ENCODE measurements at regions not wholly inside any gene's neighbourhood (a gene's known extent, or its start where the extent isn't known, plus 50 kb on each side); places are given as distances from the start of the nearest gene placed in this dataset.

DNA sequence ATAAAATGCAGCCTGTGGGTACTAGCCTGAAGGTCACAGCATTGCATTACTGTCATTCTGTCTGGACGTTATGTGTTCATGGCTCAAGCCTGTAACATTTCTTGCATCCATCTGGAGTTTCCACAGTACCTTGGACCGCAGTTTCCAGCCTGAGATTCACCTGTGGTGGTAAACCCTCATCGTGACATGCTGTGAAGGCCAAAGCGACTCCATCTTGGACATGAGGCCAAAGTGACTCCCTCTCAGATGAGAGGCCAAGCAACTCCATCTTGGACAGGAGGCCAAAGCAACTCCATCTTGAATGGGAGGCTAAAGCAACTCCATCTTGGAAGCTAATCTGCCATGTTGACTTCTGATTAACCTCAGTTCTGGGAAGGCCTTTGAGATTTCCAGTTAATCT, 257.7 kb upstream of the MYT1L start:
- TF ChIP-seq CTCF (conservative IDR thresholded peaks at IDR 0.05) (no peak), EZH2 (IDR thresholded peaks at IDR 0.05; ENCODE audit: low read depth) (no peak)

Data from PC-9 (cell line).